ENCODE measurements at regions not wholly inside any gene's neighbourhood (a gene's known extent, or its start where the extent isn't known, plus 50 kb on each side); places are given as distances from the start of the nearest gene placed in this dataset.

DNA sequence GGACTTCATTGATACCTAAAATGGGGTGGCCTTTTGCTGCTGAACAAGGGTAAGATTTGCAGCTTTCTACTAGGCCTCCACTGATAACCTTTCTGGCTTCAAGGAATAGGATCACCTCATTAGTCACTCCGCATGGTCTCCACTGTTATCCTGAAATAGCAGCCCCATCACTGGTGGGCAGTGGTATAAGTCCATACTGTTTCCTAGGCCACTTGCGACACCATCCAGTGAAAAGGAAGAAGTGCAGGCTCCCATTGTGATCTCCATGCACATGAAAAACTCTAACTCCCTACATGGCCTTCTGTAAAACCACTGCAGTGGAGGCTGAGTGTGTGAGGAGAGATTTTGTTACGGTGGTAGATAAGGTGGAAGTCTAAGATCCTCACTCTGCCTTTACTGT is 1455.9 kb downstream of the SI start:
- no peak overlapping the region for H3K4ac ChIP-seq (ENCODE audit: low read depth, low read length)
- no peaks in the 10 kb centered on the region for H3K4me1 ChIP-seq (ENCODE audit: control insufficient read depth, low read depth, low read length)
- no peak overlapping the region for H3K27ac ChIP-seq (ENCODE audit: low read depth, low read length)
- H3K23ac ChIP-seq (ENCODE audit: low read length): no peak overlapping the region
- H3K79me1 ChIP-seq (ENCODE audit: low read length): no peaks in the 10 kb centered on the region
- no peak overlapping the region for H4K8ac ChIP-seq (ENCODE audit: low read depth, low read length)
- DNase-seq: peak; percentile 96
- H3K79me2 ChIP-seq (ENCODE audit: control insufficient read depth, insufficient read depth, low read length): no peaks in the 10 kb centered on the region
- H2BK5ac ChIP-seq (ENCODE audit: low read length): no peak overlapping the region
- no peaks in the 10 kb centered on the region for H3K27me3 ChIP-seq (ENCODE audit: insufficient read depth, low read length, poor library complexity)
- no peak overlapping the region for H3K4me2 ChIP-seq (ENCODE audit: low read length)
- H3K4me3 ChIP-seq (ENCODE audit: low read length): no peak overlapping the region
- H4K5ac ChIP-seq (ENCODE audit: low read length): no peak overlapping the region
- H2BK15ac ChIP-seq (replicated peaks; ENCODE audit: low read depth): no peak overlapping the region
- no peaks in the 10 kb centered on the region for H3K36me3 ChIP-seq (ENCODE audit: control insufficient read depth, insufficient read depth, low read length)
- WGBS (ENCODE audit: extremely low coverage, insufficient coverage, low lambda C conversion rate): no CpG with 5 or more reads among the region's 3 CpGs
- H2AK5ac ChIP-seq (ENCODE audit: low read length): no peak overlapping the region
- H3K9ac ChIP-seq (ENCODE audit: low read length): no peak overlapping the region
- H2BK120ac ChIP-seq (ENCODE audit: low read depth, low read length): no peak overlapping the region
- no peak overlapping the region for H3K56ac ChIP-seq (ENCODE audit: low read length)
- H3K18ac ChIP-seq (ENCODE audit: low read length): no peak overlapping the region

DNA sequence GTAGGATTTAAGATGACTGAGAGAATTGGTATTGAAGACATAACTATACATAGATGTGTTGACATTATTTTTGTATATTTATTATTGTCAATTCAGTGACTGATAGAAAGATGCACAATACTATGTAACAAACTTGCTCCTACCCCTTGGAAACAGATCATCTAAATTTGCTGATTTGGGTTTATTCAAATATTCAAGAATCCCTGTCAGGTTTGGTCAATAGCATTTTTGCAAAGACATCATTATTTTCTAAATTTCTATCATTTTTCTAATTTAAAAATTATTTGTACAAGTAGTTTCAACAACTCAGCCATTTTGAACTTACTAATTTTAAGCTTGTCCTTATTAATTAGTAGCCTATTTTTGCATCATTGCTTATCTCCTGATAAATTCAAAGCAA is 1463.4 kb downstream of the SI start:
- H3K79me1 ChIP-seq (ENCODE audit: low read length): no peaks in the 10 kb centered on the region
- H3K79me2 ChIP-seq (ENCODE audit: control insufficient read depth, insufficient read depth, low read length): no peaks in the 10 kb centered on the region
- H3K27me3 ChIP-seq (ENCODE audit: insufficient read depth, low read length, poor library complexity): no peaks in the 10 kb centered on the region
- no peak overlapping the region for H3K56ac ChIP-seq (ENCODE audit: low read length)
- no peak overlapping the region for H4K5ac ChIP-seq (ENCODE audit: low read length)
- no peak overlapping the region for H4K8ac ChIP-seq (ENCODE audit: low read depth, low read length)
- no peak overlapping the region for H3K9ac ChIP-seq (ENCODE audit: low read length)
- no peaks in the 10 kb centered on the region for H3K4me1 ChIP-seq (ENCODE audit: control insufficient read depth, low read depth, low read length)
- no peak overlapping the region for H3K27ac ChIP-seq (ENCODE audit: low read depth, low read length)
- H3K4me3 ChIP-seq (ENCODE audit: low read length): no peak overlapping the region
- no peak for DNase-seq
- H3K18ac ChIP-seq (ENCODE audit: low read length): no peak overlapping the region
- no peaks in the 10 kb centered on the region for H3K36me3 ChIP-seq (ENCODE audit: control insufficient read depth, insufficient read depth, low read length)
- no peak overlapping the region for H2BK5ac ChIP-seq (ENCODE audit: low read length)
- no peak overlapping the region for H3K4ac ChIP-seq (ENCODE audit: low read depth, low read length)
- no peak overlapping the region for H2BK120ac ChIP-seq (ENCODE audit: low read depth, low read length)
- H3K23ac ChIP-seq (ENCODE audit: low read length): no peak overlapping the region
- no peak overlapping the region for H2BK15ac ChIP-seq (replicated peaks; ENCODE audit: low read depth)
- no peak overlapping the region for H3K4me2 ChIP-seq (ENCODE audit: low read length)
- H2AK5ac ChIP-seq (ENCODE audit: low read length): no peak overlapping the region

DNA sequence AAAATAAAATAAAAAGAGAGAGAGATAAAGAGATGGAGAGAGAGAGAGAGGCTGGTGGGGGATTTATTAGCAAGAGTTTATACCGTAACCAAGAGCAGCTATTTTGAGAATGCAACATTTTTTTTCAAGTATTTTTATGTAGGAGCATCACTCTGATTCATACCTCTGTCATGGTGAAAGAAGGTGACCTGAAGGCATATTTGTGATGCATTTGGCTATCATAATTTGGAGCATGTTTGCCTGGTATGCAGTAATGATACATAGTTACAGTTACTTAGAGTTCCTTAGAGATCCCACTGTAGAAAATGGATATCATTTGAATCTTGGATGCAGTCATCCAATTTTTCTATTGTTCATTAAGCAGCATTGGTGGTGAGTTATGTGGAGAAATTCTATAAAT is 1472.4 kb downstream of the SI start:
- Histone ChIP-seq H3K56ac (ENCODE audit: low read length) (no peak overlapping the region), H3K79me2 (ENCODE audit: control insufficient read depth, insufficient read depth, low read length) (no peaks in the 10 kb centered on the region), H3K79me1 (ENCODE audit: low read length) (no peaks in the 10 kb centered on the region), H3K9ac (ENCODE audit: low read length) (no peak overlapping the region), H2BK15ac (replicated peaks; ENCODE audit: low read depth) (no peak overlapping the region), H3K4me2 (ENCODE audit: low read length) (no peak overlapping the region), H3K27ac (ENCODE audit: low read depth, low read length) (no peak overlapping the region), H3K27me3 (ENCODE audit: insufficient read depth, low read length, poor library complexity) (no peaks in the 10 kb centered on the region), H3K4me1 (ENCODE audit: control insufficient read depth, low read depth, low read length) (no peaks in the 10 kb centered on the region), H4K8ac (ENCODE audit: low read depth, low read length) (no peak overlapping the region), H2BK120ac (ENCODE audit: low read depth, low read length) (no peak overlapping the region), H2AK5ac (ENCODE audit: low read length) (no peak overlapping the region), H2BK5ac (ENCODE audit: low read length) (no peak overlapping the region), H3K18ac (ENCODE audit: low read length) (no peak overlapping the region), H3K4ac (ENCODE audit: low read depth, low read length) (no peak overlapping the region), H3K4me3 (ENCODE audit: low read length) (no peak overlapping the region), H3K23ac (ENCODE audit: low read length) (no peak overlapping the region), H4K5ac (ENCODE audit: low read length) (no peak overlapping the region), H3K36me3 (ENCODE audit: control insufficient read depth, insufficient read depth, low read length) (no peaks in the 10 kb centered on the region)
- no CpG with 5 or more reads among the region's 1 CpG for WGBS (ENCODE audit: extremely low coverage, insufficient coverage, low lambda C conversion rate)
- DNase-seq: no peak

DNA sequence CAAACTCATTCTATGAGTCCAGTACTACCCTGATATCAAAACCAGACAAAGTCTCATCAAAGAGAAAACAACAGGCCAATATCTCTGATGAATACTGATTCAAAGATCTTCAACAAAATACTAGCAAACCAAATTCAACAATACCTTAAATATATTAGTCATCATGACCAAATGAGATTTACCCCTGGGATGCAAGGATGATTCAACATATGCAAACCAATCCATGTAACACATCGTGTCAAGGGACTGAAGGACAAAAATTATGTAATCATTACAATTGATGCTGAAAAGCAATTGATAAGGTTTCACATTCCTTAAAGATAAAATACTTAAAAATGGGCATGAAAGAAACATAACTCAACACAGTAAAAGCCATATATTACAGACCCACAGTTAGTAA is 1476.9 kb downstream of the SI start:
- no peak overlapping the region for H4K8ac ChIP-seq (ENCODE audit: low read depth, low read length)
- H3K9ac ChIP-seq (ENCODE audit: low read length): no peak overlapping the region
- no peak overlapping the region for H3K4me3 ChIP-seq (ENCODE audit: low read length)
- H3K79me2 ChIP-seq (ENCODE audit: control insufficient read depth, insufficient read depth, low read length): no peaks in the 10 kb centered on the region
- H3K18ac ChIP-seq (ENCODE audit: low read length): no peak overlapping the region
- H2BK120ac ChIP-seq (ENCODE audit: low read depth, low read length): no peak overlapping the region
- H3K79me1 ChIP-seq (ENCODE audit: low read length): no peaks in the 10 kb centered on the region
- H3K4me1 ChIP-seq (ENCODE audit: control insufficient read depth, low read depth, low read length): no peaks in the 10 kb centered on the region
- no peak overlapping the region for H3K23ac ChIP-seq (ENCODE audit: low read length)
- no peak overlapping the region for H3K4ac ChIP-seq (ENCODE audit: low read depth, low read length)
- no peaks in the 10 kb centered on the region for H3K27me3 ChIP-seq (ENCODE audit: insufficient read depth, low read length, poor library complexity)
- H3K4me2 ChIP-seq (ENCODE audit: low read length): no peak overlapping the region
- H3K27ac ChIP-seq (ENCODE audit: low read depth, low read length): no peak overlapping the region
- H3K36me3 ChIP-seq (ENCODE audit: control insufficient read depth, insufficient read depth, low read length): no peaks in the 10 kb centered on the region
- no peak for DNase-seq
- H2AK5ac ChIP-seq (ENCODE audit: low read length): no peak overlapping the region
- H2BK5ac ChIP-seq (ENCODE audit: low read length): no peak overlapping the region
- no peak overlapping the region for H4K5ac ChIP-seq (ENCODE audit: low read length)
- no peak overlapping the region for H2BK15ac ChIP-seq (replicated peaks; ENCODE audit: low read depth)
- H3K56ac ChIP-seq (ENCODE audit: low read length): no peak overlapping the region
- no CpG with 5 or more reads among the region's 1 CpG for WGBS (ENCODE audit: extremely low coverage, insufficient coverage, low lambda C conversion rate)

DNA sequence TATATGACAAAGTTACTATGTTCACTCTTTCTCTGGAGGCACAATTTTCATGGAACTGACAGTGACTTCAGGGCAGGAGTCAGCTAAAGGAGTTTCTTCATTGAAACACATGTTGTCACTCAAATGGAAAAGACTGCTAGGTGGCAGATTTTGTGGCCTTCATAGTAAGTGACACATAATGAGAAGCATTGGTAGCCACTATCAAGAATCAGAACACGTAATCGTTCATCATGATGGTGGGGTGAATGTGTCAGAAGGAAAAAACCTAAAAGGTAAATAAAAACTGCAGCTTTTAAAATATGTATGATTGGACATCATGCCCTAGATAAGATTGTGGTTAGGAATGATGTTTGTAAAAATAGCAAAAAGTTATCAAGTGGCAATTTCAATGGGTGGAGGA is 1491.0 kb downstream of the SI start:
- WGBS (ENCODE audit: extremely low coverage, insufficient coverage, low lambda C conversion rate): no CpG with 5 or more reads among the region's 2 CpGs

DNA sequence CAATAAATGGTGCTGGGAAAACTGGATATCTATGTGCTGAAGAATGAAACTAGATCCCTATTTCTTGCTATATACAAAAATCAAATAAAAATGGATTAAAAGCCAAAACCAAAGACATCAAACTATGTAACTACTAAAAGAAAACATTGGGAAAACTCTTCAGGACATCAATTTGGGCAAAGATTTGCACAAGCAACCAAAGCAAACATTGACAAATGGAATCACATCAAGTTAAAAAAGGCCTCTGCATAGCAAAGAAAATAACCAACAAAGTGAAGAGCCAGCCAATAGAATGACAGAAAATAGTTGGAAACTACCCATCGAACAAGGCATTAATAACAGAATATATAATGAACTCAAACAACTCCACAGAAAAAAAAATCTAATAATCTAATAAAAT is 1495.3 kb downstream of the SI start:
- no peak for DNase-seq
- H3K4ac ChIP-seq (ENCODE audit: low read depth, low read length): no peak overlapping the region
- H2AK5ac ChIP-seq (ENCODE audit: low read length): no peak overlapping the region
- no peak overlapping the region for H2BK120ac ChIP-seq (ENCODE audit: low read depth, low read length)
- H4K8ac ChIP-seq (ENCODE audit: low read depth, low read length): no peak overlapping the region
- H3K36me3 ChIP-seq (ENCODE audit: control insufficient read depth, insufficient read depth, low read length): no peaks in the 10 kb centered on the region
- H3K79me2 ChIP-seq (ENCODE audit: control insufficient read depth, insufficient read depth, low read length): no peaks in the 10 kb centered on the region
- H3K27ac ChIP-seq (ENCODE audit: low read depth, low read length): no peak overlapping the region
- no peak overlapping the region for H4K5ac ChIP-seq (ENCODE audit: low read length)
- H2BK5ac ChIP-seq (ENCODE audit: low read length): no peak overlapping the region
- H3K79me1 ChIP-seq (ENCODE audit: low read length): no peaks in the 10 kb centered on the region
- H3K4me2 ChIP-seq (ENCODE audit: low read length): no peak overlapping the region
- H3K4me1 ChIP-seq (ENCODE audit: control insufficient read depth, low read depth, low read length): no peaks in the 10 kb centered on the region
- WGBS (ENCODE audit: extremely low coverage, insufficient coverage, low lambda C conversion rate): no CpG with 5 or more reads among the region's 1 CpG
- H3K18ac ChIP-seq (ENCODE audit: low read length): no peak overlapping the region
- H3K9ac ChIP-seq (ENCODE audit: low read length): no peak overlapping the region
- no peak overlapping the region for H3K23ac ChIP-seq (ENCODE audit: low read length)
- H2BK15ac ChIP-seq (replicated peaks; ENCODE audit: low read depth): no peak overlapping the region
- no peak overlapping the region for H3K56ac ChIP-seq (ENCODE audit: low read length)
- no peak overlapping the region for H3K4me3 ChIP-seq (ENCODE audit: low read length)
- no peaks in the 10 kb centered on the region for H3K27me3 ChIP-seq (ENCODE audit: insufficient read depth, low read length, poor library complexity)

More for the DNA sequence above, 1491.0 kb downstream of the SI start:
- Histone ChIP-seq H3K27me3 (ENCODE audit: insufficient read depth, low read length, poor library complexity) (no peaks in the 10 kb centered on the region), H3K36me3 (ENCODE audit: control insufficient read depth, insufficient read depth, low read length) (no peaks in the 10 kb centered on the region), H3K79me2 (ENCODE audit: control insufficient read depth, insufficient read depth, low read length) (no peaks in the 10 kb centered on the region), H3K9ac (ENCODE audit: low read length) (no peak overlapping the region), H3K79me1 (ENCODE audit: low read length) (no peaks in the 10 kb centered on the region), H4K8ac (ENCODE audit: low read depth, low read length) (no peak overlapping the region), H2AK5ac (ENCODE audit: low read length) (no peak overlapping the region), H3K4me1 (ENCODE audit: control insufficient read depth, low read depth, low read length) (no peaks in the 10 kb centered on the region), H3K4me3 (ENCODE audit: low read length) (no peak overlapping the region), H3K4me2 (ENCODE audit: low read length) (no peak overlapping the region), H3K4ac (ENCODE audit: low read depth, low read length) (no peak overlapping the region), H3K56ac (ENCODE audit: low read length) (no peak overlapping the region), H2BK5ac (ENCODE audit: low read length) (no peak overlapping the region), H3K27ac (ENCODE audit: low read depth, low read length) (no peak overlapping the region), H3K23ac (ENCODE audit: low read length) (no peak overlapping the region), H2BK15ac (replicated peaks; ENCODE audit: low read depth) (no peak overlapping the region), H2BK120ac (ENCODE audit: low read depth, low read length) (no peak overlapping the region), H3K18ac (ENCODE audit: low read length) (no peak overlapping the region), H4K5ac (ENCODE audit: low read length) (no peak overlapping the region)
- no peak for DNase-seq

Data from mesendoderm (in vitro differentiated cells).